AG20443 (cell line): ENCODE measurements at regions not wholly inside any gene's neighbourhood (a gene's known extent, or its start where the extent isn't known, plus 50 kb on each side); places are given as distances from the start of the nearest gene placed in this dataset.
"Not testable (repeated sequence)": the region's sequence is repeated elsewhere in the genome, so short reads cannot be mapped to it uniquely, and the experiment has no call there.

ENCODE experiments used
- DNase-seq: peaks from one replicate; pipeline ENCODE4 v3.0.0; 2012; ENCODE audit warnings: low spot score, mixed read lengths

DNA sequence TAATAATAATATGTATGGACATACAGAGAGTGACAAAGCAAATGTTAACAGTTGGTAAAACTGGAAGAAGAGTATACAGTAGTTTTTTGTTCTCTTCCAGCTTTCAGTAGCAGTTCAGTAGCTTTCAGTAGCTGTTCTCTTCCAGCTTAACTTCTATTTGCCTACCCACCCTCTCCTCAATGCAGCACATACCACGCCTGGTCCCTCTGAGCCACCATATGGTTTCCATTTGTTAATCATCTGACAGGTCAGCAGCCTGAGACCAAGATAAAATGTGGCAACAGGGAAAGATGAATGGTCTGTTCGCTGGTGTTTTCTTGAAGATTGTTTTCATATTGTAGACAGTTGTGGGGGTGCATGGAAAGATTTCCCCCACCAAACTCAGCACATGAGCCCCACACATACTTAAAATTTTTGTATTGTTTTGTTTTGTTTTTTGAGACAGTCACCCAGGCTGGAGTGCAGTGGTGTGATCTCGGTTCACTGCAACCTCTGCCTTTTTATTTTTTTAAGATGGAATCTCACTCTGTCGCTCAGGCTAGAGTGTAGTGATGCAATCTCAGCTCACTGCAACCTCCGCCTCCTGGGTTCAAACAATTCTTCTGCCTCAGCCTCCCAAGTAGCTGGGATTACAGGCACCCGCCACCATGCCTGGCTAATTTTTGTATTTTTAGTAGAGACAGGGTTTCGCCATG is 56.8 kb downstream of the ATP6V0E2 start:
- DNase-seq = not testable (repeated sequence)

DNA sequence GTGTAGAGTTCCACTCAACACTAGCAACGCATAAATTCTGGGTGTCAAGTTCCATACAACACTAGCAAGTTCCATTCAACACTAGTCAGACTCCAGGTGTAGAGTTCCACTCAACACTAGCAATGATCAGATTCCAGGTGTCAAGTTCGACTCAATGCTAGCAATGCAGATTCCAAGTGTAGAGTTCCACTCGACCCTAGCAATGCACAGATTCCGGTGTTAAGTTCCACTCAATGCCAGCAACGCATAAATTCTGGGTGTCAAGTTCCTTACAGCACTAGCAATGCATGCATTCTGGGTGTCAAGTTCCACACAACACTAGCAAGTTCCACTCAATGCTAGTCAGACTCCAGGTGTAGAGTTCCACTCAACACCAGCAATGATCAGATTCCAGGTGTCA is 60.0 kb downstream of the ATP6V0E2 start:
- DNase-seq = not testable (repeated sequence)

DNA sequence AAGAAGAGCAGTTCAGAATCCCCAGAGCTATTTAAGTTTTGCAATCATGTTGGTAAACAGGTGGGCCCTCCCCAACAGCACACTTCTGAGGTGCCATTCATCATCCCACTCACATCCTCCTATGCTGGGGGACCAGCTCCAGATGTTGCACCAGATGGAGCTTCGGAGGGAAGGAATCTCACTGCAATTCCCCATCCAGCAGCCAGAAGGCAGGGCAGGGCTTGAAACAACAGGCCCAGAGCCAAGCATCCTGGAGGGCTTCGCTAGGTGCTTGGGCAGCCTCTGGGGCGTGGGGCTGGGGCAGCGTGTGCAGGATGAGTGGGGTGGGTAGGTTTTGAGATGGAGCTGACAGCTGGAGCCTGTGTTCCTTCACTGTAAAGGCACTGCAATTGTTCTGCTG is 73.6 kb downstream of the ATP6V0E2 start:
- not testable (repeated sequence) for DNase-seq

DNA sequence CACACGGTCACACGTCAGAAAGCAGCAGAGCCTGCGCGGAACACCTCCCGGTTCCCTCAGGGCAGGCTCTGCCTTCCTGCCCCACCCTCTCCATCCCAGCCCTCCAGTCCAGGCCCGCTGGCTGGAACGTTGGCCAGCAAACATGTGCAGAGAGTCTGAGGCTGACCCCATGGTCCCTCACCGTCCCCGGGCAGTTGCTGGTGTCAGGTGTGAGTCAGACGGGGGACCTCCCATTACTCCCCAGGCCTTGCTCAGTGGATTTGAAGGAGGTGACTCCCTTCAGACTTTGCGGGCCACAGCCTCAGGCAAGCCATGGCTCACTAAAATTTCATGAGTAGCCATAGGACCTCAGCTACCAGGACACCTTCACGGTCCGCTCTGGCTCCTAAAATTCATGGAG is 74.7 kb downstream of the ATP6V0E2 start:
- DNase-seq = not testable (repeated sequence)

DNA sequence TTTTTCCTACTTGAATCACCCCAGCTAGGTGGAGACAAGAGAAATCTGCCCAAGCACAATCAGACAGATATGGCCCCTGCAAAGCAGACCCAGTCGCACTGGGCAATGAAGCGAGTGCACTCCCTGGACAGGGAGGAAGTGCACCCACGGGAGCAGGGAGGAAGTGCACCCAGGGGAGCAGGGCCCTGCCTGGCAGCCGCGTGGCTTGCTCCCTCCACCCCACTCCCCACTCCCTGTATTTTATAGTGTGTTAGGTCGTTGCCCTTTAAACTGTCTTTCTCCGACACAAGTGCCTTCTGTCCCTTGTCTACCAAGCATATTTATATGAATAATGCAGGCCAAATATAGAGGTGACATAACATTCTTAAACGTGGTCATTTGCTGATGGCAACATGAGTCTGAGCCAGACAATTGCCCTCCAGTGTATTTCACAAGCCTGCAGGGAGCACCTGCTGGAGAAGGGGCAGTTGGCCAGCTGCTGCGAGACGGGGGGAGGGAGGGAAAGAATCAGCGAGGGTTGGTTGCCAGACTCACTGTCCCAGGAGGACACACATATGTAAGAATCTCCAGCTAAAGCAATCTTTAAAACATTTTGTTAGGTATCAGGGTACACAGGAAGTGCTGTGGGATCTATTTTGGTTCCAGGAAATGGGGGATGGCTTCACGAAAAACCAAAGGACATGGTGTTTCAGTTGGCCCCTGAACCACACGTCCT is 76.3 kb downstream of the ATP6V0E2 start:
- not testable (repeated sequence) for DNase-seq

DNA sequence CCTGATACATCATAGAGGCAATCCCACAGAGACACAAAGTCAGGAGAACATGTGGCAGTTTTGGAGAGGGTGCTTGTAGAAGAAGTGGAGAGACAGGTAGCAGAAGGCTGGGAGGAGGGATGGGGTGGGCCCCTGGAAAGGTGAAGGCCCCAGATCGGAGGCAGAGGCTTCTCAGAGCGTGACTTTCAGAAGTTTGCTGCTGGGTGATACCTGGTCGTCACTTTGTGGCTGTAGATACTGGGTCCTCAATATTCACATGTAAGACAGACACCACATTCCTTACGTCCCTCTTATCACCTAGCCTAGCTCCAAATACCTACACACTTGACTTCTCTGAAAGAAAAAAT is 76.8 kb downstream of the ATP6V0E2 start:
- not testable (repeated sequence) for DNase-seq

DNA sequence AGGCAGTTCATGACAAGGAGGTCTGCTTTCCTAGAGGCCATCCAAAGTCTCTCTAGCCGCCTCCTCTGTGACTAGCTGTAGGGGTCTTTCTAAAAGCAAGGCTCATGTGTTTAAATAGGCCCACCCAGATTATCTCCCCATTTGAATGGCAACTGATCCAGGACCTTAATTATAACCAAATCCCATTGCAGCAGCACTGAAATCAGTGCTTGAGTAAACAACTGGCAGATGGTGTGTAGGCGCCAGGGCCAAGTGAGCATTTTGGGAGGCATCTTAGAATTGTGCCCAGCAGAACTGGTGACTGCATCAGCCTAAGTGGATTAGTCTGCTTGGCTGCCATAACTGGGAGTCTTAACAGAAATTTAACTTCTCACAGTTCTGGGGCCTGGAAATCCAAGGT is 77.8 kb downstream of the ATP6V0E2 start:
- DNase-seq = not testable (repeated sequence)

DNA sequence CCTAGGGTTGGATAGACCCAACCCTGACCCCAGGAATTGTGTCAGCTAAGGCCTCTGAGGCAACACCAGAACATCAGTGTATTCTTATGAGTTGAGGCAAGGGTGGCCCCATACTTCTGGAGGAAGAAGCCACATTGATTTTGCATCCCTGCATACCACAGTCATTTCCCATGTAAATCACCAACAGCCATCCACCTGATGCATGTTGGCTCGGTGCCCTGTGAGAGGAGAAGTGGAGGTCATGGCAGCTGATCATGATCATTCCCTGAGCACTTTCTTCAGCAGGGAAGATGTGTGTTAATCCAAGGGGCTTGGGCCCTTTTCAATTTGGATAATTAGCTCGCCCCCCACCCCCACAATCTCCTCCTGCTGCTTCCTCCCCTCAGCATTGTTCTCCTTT is 85.1 kb downstream of the ATP6V0E2 start:
- not testable (repeated sequence) for DNase-seq

DNA sequence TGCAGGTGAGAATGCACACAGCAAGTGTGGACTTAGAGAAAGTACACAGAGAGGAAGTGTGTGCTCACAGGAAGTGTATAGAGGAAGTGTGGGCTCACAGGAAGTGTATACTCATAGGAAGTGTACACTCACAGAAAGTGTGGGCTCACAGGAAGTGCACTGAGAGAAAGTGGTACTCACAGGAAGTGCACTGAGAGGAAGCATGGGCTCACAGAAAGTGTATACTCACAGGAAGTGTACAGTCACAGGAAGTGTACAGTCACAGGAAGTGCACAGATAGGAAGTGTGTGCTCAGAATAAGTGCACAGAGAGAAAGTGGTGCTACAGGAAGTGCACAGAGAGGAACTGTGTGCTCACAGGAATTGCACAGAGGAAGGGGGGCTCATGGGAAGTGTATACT is 87.1 kb downstream of the ATP6V0E2 start:
- DNase-seq = not testable (repeated sequence)

DNA sequence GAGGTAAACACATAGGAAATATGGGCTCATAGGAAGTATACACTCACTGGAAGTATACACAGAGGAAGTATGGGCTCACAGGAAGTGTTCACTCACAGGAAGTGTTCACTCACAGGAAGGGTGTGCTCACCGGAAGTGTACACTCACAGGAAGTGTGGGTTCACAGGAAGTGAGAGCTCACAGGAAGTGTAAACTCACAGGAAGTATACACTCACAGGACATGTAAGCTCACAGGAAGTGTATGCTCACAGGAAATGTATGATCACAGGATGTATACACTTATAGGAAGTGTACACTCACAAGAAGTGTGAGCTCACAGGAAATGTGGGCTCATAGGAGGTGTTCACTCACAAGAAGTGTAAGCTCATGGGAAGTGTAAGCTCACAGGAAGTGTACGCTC is 88.1 kb downstream of the ATP6V0E2 start:
- not testable (repeated sequence) for DNase-seq

DNA sequence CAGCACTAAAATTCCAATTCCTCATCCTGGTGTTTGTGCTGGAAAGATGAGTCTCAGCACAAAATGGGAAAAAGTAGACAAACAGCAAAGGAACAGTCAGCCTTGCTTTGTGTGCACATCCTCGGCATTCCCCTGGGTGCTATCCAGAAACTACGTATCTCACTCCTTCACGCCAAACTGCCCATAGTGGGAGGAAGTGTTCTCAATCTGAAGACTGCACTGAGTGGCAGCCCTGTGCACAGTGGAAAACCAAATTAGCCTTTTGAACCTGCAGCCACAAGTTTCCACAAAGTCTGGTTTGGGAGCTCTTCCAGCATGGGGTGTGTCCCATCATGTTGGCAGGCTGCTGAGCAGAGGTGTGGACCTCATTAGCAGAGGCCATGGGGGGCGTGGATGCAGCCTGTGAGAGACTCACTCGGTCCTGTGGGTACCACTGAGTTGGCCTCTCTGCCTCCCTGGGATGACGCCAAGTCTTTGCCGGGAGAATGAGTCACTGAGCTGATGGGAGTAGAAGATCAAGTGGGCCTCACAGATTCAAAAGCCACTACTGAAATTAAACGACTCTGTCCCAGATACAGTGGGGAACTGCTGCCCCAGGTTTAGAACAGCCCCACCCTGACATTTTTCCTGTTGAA is 89.0 kb downstream of the ATP6V0E2 start:
- not testable (repeated sequence) for DNase-seq

DNA sequence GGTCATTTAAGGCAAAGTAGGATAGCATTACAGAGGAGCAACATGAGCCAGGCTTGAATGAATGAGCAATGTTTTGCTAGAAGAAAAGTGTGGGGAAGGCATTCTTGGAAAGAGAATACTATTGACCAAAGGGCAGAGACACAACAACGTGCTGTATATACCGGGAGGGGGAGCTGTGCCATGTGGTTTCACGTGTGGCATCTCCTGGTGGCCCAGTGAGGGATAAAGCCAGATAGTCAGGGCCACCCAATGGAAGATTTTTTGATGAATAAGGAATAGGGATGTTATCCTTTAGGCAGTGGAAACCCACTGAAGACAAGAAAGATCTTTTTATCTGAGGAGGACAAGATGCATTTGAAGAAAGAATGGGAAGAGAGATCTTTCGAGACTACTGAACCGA is 90.2 kb downstream of the ATP6V0E2 start:
- DNase-seq = not testable (repeated sequence)

DNA sequence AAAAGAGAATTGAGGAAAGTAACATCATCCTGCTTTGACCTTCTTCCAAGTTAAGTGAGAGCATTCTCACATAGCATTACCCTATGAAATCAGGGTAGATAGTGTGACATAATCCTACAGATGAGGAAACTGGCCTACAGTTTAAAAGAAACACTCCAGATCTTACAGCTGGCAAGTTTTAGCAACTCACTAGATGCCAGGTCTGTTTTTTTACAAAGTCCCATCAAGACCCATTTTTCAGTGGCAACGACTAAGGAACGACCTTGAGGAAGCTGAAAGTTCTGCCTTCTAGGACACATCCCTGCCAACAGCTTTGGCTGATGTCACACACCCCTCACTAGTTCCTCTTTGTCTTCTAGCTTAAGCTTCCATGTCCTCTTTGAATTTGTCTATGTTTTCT is 92.7 kb downstream of the ATP6V0E2 start:
- not testable (repeated sequence) for DNase-seq

DNA sequence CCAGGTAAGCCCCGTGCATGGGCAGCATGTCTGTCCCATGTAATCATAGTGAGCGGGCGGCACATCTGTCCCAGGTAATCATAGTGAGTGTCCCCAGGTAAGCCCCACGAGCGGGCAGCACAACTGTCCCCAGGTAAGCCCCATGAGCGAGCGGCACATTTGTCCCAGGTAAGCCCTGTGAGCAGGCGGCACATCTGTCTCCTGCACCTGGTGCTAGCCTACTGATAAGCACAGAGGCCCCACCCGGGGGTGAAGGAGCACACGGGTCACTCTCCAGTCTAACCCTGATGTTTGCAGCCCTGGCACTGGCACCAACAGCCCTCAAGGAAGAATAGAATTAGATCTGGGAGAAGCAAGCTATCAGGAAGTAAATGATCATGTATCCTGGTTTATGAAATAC is 99.2 kb downstream of the ATP6V0E2 start:
- DNase-seq = not testable (repeated sequence)

DNA sequence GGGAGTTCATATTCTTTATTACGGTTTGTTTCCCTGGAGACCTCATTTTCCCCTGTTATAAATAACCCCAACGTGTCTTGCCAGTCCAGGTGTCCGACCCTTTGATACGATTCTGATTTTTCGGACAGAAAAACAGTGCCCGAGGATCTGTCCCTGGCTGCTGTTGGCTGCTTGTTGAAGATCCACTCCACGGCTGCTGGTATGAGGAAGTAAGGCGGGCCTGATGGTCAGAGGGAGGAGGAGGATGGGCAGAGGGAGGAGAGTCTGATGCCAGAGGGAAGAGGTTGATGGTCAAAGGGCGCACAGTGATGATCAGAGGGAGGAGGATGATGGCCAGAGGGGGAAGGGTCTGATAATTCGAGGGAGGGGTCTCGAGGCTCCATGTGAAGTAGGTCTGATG is 99.9 kb downstream of the ATP6V0E2 start:
- not testable (repeated sequence) for DNase-seq

DNA sequence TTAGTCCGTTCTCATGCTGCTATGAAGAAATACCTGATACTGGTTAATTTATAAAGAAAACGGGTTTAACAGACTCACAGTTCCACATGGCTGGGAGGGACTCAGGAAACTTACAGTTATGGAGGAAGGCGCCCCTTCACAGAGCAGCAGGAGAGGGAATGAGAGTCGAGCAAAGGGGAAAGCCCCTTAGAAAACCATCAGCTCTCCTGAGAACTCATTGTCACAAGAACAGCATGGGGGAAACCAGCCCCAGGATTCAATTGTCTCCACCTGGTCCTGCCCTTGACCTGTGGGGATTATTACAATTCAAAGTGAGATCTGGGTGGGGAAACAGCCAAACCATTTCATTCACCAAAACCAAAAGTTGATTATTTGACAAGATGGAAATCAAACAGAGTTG is 101.8 kb downstream of the ATP6V0E2 start:
- not testable (repeated sequence) for DNase-seq

DNA sequence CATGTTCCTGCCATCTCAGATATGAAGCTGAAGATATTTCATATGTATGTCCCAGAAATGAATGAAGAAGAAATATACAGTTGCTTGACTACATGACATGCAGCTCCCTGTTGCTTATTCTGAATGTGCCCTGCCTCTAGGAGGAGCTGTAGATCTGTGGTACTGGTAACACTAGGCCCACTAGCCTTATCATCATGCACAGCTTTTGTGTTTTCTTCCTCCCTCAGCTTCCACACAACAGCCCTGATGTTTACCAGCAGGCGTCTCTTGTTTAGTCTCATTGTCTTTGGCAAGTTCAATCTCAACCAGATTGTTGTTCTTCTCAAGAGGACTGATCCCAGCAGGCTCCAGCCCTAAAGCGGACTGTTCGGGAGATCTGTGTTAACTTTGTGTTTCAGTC is 104.8 kb downstream of the ATP6V0E2 start:
- not testable (repeated sequence) for DNase-seq

DNA sequence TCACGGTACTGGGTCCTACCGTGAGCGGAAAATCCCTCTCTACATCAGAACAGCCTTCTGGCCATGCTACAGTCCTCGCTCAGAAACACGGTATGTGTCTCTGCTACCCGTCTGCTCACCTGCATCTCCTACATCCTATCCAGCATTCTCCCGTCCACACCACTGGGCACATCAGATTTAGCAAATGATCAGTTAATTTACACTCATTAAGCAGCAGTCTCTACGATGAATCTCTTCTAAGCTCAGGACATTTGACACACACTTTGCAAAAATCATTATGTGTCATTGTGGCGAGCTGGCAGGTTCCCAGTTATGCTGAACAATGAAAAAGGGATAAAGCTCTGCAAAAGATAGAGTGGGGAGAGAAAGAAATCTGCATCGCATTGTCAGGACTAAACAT is 105.2 kb downstream of the ATP6V0E2 start:
- DNase-seq = not testable (repeated sequence)

DNA sequence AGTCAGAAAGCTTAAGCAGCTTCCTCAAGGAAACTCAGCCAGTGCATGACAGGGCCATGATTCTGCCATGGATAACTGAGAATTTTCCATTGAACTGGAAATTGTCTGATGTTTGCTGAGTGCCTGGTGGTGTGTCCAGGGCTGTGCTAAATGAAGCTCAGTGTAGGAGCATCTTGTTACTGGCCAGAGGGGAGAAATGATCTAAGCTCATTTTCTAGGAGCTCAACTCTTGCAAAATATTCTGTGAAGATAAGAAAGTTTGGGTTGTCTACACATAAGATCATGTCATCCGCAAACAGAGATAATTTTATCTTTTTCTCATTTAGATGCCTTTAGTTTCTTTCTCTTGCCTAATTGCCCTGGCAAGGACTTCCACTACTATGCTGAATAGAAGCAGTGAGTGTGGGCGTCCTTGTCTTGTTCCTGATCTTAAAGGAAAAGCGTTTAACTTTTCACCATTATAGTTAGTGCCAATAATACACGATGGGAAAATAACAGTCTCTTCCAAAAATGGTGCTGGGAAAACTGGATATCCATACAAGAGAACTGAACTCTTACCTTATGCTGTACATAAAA is 108.9 kb downstream of the ATP6V0E2 start:
- not testable (repeated sequence) for DNase-seq

DNA sequence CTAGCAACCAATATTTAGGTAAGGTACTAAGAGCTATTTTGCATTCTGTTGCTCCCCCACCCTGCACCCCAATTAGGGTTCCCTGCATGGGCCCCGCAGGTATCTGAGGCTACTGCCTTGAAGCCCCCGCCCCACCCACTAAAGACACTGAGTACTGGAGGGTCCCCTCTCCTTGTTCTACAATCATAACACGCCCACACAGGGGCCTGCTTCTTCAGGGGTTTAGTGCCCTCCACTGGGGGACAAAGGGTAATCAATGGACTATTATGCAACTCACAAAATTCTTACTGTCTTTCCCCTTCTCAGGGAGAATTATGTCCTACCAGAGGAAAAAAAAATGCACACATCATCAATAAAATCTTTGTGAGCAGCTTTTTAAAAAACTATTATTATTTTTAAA is 113.1 kb downstream of the ATP6V0E2 start:
- DNase-seq = not testable (repeated sequence)

DNA sequence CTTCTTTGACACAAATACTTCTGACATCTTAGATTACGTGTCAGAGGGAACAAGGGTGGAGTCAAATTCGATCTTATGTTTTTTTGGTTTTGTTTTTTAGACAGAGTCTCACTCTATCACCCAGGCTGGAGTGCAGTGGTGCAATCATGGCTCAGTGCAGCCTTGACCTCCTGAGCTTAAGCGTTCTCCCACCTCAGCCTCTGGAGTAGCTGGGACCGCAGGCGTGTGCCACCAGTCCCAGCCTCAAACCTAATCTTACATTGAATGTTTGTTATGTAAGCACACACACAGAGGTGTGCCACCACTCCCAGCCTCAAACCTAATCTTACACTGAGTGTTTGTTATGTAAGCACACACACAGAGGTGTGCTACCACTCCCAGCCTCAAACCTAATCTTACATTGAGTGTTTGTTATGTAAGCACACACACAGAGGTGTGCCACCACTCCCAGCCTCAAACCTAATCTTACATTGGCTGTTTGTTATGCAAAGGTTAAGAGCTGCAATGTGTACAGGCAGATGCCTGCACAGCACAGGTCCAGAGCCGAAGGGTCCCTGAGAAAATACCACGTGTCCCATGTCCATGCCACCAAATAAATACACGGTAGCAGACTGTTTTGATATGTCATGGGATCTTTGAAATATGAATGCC is 118.0 kb downstream of the ATP6V0E2 start:
- DNase-seq = not testable (repeated sequence)

DNA sequence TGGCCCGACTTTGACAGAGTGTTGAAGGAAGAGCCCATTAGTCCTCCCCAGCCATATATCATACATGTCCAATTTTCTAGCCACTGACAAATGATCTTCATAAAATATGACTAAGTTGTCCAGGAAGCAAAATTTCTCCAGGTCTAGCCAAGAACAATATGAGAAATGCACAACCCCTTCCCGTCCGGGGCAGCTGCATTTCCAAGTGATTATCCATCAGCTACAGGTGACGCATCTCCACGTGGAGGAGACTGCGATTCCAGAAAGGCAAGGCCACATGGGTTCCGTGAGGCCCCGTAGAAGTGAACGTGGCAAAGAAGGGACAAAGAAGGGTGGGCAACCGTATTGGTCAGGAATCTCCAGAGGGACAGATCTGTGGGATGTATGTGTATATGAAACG is 118.6 kb downstream of the ATP6V0E2 start:
- not testable (repeated sequence) for DNase-seq
